T-helper 1 cell (primary cell): ENCODE measurements at regions not wholly inside any gene's neighbourhood (a gene's known extent, or its start where the extent isn't known, plus 50 kb on each side); places are given as distances from the start of the nearest gene placed in this dataset.
"Not testable (repeated sequence)": the region's sequence is repeated elsewhere in the genome, so short reads cannot be mapped to it uniquely, and the experiment has no call there.

Experiments used
- DNase-seq, 5 donors: peaks; one replicate each; pipeline ENCODE4 v3.0.0-alpha.2; 2012 to 2020

- no peak for DNase-seq
These were observed 289.5 kb downstream of the XPNPEP1 start for GRCh38 chr10:109633846-109634245.

- DNase-seq = not testable (repeated sequence)
These were observed 290.3 kb downstream of the XPNPEP1 start for GRCh38 chr10:109633017-109633416.

GRCh38 chr10:109624939-109625338 lies 298.4 kb downstream of the XPNPEP1 start:
- DNase-seq = no peak

- no peak for DNase-seq
These were observed 300.7 kb downstream of the XPNPEP1 start for GRCh38 chr10:109622566-109622965.

- no peak for DNase-seq
These were observed 302.9 kb downstream of the XPNPEP1 start for GRCh38 chr10:109620396-109620795.

GRCh38 chr10:109619914-109620313 lies 303.4 kb downstream of the XPNPEP1 start:
- DNase-seq = no peak

GRCh38 chr10:109618748-109619147 lies 304.6 kb downstream of the XPNPEP1 start:
- DNase-seq = no peak

GRCh38 chr10:109618301-109618700 lies 305.0 kb downstream of the XPNPEP1 start:
- no peak for DNase-seq

- no peak for DNase-seq
These were observed 306.8 kb downstream of the XPNPEP1 start for GRCh38 chr10:109616359-109616980.

- not testable (repeated sequence) for DNase-seq
These were observed 328.0 kb downstream of the XPNPEP1 start for GRCh38 chr10:109595356-109595755.

- no peak for DNase-seq
These were observed 329.6 kb downstream of the XPNPEP1 start for GRCh38 chr10:109593682-109594081.

GRCh38 chr10:109592391-109592790 lies 330.9 kb downstream of the XPNPEP1 start:
- no peak for DNase-seq

- no peak for DNase-seq
These were observed 331.7 kb downstream of the XPNPEP1 start for GRCh38 chr10:109591601-109592000.

- DNase-seq = no peak
These were observed 335.1 kb downstream of the XPNPEP1 start for GRCh38 chr10:109588259-109588658.

GRCh38 chr10:109587366-109587765 lies 335.9 kb downstream of the XPNPEP1 start:
- DNase-seq = no peak

GRCh38 chr10:109556399-109556798 lies 366.9 kb downstream of the XPNPEP1 start:
- no peak for DNase-seq

GRCh38 chr10:109542050-109542603 lies 381.2 kb downstream of the XPNPEP1 start:
- DNase-seq = not testable (repeated sequence)

GRCh38 chr10:109534193-109534592 lies 389.1 kb downstream of the XPNPEP1 start:
- DNase-seq = no peak

GRCh38 chr10:109529258-109529657 lies 394.1 kb downstream of the XPNPEP1 start:
- DNase-seq = no peak

- no peak for DNase-seq
These were observed 405.6 kb downstream of the XPNPEP1 start for GRCh38 chr10:109517748-109518147.

- DNase-seq = no peak
These were observed 418.9 kb downstream of the XPNPEP1 start for GRCh38 chr10:109504401-109504800.

GRCh38 chr10:109487691-109488090 lies 435.6 kb downstream of the XPNPEP1 start:
- DNase-seq = no peak

GRCh38 chr10:109480836-109481235 lies 442.5 kb downstream of the XPNPEP1 start:
- no peak for DNase-seq

GRCh38 chr10:109475711-109476421 lies 447.4 kb downstream of the XPNPEP1 start:
- no peak for DNase-seq
